ENCODE measurements at regions not wholly inside any gene's neighbourhood (a gene's known extent, or its start where the extent isn't known, plus 50 kb on each side); places are given as distances from the start of the nearest gene placed in this dataset.

DNA sequence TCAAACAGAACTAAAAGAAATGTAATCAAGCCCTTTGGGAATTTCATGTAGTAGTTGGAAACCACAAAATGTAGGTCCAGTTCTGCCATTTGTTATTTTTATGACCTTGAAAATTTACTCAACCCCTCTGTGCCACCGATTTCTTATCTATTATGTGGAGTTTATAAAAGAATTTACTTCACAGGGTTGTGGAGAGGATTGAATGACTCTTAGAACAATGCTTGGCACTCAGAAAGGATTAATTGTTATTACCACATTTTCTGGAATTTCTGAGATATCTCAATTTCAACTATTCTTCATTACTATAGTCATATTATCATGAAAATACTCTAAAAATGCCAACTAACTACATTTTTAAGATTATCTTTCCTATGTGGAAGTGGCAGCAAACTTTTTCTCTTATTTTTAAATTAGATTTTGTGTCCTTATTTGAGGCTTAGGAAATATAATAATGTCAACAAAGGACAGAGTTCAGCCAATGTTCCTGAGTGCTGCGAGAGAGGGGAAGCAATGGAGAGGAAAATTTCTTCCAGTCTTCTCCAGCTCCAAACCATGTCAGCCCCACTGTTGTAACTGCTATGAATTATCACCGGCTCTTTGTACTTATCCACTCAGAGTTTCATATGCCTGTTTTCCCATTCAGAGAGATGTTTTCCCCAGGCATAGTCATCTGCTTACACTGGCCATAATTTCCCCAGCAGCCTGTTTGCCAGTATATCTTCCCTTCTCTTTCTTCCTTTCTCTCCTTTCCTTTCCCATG lies 525.6 kb downstream of the SPATA31D1 start:
- DNase-seq: no peak

DNA sequence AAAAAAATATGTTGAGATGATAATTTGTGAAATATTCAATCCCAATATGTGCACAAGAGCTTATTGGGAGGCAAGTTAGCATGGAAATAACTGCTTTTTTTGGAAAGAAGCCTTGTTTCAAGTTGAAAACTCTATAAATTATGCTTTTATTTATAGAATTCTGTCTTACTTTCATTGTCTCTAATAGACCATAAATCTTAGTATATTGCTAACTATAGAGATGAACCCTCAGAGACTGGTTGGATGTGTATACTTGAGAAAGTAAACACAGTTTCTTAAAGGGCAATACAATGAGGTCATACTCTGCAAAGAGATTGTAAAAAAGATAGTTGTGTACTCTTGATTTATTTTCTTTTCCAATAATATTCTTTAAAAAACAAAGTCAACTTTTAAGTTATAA lies 530.3 kb downstream of the SPATA31D1 start:
- no peak for DNase-seq

DNA sequence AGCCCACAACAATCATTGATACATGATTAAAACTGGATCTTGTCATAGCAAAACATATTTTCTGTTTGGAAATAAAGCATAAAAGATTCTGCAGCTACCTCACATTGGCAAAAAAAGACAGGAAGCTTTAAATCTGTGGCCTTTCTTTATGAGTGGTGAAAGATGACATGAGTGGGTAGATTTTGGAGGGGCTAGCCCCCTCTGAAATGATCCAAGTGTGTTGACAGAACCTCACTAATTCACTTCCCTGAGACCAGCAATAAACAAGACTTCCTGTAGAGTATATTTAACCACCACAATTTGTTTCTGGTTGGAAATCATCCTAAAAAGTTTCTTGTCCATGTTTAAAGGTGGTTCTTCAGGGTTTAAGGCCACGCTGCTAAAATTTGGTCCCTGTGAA lies 530.8 kb downstream of the SPATA31D1 start:
- no peak for DNase-seq

DNA sequence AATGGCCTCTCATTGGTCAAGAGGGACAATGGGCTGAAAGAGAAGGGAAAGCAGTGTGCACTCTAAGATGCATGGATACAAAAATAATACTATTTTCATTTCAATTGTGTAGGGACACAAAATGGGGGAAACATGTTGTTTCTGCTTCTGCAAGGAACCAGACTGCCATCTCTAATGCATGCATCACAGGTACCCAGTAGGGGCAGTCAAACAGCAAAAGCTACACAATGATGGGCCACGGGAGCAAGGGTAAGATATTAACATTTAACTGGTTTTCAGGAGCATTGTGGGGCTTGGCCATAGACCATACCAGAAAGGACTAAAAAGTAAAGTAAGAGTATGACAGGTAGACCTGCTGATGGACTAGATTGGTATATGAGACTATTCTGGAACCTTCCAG lies 535.8 kb downstream of the SPATA31D1 start:
- DNase-seq: no peak

DNA sequence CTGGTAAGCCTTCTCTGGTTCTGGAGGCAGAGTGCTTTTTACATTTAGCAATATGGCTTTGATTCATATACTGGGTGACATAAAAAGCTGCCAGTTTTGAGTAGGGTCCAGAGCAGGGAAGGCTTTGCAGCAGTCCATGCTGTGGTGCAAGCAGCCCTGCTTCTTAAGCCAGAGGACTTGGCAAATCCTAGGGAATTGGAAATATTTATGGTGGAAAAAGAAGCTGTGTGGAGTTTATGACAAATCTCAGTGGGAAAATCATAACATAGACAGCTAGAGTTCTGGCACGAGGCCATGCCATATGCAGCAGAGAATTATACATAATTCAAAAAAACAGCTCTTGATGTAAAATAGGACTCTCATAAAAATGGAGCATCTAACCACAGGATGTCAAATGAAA lies 536.4 kb downstream of the RASEF start:
- peak; percentile 25 for DNase-seq

GRCh38 chr9:82531795-82532194 lies 531.1 kb downstream of the RASEF start:
- no peak for DNase-seq

DNA sequence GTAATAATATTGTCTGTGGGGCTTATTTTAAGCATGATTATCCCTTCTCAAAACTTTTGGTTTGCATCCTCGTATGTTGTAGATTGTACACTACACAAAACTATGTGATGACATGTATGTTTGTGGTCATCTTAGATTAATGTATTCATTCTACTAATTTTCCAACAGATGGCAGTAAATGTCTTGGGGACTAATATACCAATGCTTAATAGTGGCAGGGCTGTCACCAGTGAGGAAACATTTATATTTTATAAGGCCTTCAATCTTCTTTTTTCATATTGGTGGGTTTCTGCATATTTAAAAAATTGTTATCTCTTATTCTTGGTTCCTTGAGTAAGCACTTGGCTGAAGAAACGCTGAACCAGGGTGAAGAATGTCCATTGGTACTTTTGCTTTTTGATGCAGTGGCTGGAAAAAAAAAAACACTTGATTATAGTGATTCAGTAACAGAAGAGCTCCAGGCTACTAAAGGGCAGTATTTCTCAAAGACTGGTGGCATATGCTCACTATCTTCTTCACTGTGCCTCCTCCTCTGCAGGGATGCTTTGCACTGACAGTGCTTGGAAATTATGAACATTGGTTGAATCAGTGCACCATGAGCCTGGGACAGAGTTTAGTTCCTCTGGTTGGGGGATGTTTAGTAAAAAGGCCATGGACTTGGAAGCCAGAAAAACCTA lies 530.3 kb downstream of the RASEF start:
- no peak for DNase-seq

GRCh38 chr9:82535432-82535998 lies 527.4 kb downstream of the RASEF start:
- no peak for DNase-seq

DNA sequence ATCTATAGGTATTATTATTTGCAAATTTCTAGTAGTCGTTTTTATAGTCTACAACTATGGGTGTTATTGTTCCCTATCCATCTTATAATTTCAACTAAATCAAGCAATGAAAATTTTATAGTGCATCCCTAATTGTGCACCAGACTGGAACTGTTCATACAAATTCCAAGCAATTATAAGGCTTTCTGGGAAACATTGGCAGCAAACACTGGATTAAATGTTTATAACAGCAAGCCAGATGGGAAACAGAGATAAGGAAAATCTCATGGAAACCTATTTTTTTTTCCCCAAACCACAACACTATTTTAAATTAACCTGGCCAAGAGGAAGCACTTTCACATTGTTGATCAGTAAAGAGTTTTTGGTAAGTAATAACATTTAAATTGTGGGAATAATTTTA lies 524.3 kb downstream of the RASEF start:
- no peak for DNase-seq

DNA sequence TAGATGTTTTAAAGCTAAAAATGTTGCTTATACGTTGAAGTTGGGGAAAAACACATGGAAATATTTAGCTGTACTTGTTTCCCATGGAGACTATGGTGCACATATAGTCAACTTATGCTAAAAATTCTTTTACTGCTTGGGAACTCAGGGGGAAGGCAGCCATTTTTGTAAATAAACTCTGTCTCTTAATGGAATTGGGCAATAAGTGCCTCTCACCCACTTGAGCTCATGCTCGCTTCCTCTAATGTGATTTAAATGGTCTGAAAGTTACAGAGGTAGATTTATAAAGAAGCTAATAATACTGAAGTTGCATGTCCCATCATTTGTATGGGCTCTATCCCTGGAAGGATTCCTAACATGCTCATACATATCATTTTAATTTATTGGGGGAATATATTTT lies 523.8 kb downstream of the RASEF start:
- DNase-seq: no peak

DNA sequence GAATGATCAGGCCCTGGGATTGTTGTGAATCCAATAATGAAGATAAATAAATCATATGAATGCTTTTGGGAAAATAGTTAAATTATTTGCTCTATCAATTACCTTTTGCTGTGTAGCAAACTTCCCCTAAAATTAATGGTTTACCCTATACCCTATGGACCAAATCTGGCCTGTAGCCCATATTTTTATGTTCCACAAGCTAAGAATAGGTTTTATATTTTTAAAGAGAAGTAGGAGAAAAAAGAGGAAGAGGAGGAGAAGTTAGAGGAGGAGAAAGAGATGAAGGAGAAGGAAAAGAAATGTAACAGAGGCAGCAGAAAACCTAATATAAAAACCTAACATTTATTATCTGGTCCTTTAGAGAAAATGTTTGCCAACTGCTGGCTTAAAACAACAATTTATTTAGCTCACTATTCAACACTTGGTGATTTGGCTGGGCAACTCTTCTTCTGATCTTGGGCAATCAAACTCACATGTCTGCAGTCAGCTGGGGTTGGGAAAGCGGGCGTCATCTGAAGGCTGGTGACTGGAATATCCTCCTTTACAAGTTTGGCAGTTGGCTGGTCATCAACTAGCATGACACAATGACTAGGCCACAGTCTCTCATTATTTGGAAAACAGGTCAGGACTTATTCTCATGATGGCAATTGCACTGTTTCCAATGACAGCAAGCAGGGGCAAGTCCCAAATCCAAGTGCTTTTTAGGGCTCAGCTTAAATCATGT lies 522.9 kb downstream of the RASEF start:
- DNase-seq: no peak

GRCh38 chr9:82543726-82544125 lies 519.2 kb downstream of the RASEF start:
- no peak for DNase-seq

DNA sequence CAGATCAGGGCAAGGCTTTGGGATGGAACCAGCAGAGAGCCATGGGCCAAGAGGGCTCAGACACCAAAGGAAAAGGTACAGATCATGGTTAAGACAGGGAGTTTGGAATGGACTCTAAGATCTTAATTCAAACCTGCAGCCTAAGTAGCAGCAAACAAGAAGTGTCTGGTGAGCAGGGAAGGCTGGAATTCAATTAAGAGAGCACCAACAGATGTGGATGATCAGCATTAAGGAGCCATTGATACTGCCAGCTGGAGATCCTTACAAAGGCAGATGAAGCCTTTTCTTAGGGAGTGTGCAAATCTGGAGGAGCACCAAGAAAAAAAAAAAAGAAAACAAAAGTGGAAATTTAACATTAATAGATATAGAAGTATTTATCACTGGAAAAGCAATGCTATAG lies 516.8 kb downstream of the RASEF start:
- no peak for DNase-seq

- no peak for DNase-seq
Measured at GRCh38 chr9:82547995-82548394, 514.9 kb downstream of the RASEF start.

- no peak for DNase-seq
Measured at GRCh38 chr9:82549174-82549821, 513.6 kb downstream of the RASEF start.

DNA sequence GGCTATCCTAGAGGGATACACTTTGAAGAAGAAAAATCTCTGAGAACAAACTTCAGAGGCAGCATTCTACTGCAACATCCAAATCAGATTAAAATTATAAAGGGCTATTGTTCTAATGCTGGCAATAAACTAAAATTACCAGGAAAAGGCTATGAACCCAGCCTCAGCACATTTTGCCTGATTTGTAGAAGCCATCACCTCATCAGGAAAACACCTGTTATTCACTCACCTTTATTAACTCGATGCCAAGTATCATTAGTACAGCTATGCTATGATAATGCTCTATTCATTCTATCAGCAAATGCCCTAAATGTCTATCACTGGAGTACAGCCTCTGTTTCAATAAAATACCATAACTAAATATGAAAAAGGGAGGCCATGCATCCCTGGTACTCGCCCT lies 510.2 kb downstream of the RASEF start:
- no peak for DNase-seq

- DNase-seq: no peak
Measured at GRCh38 chr9:82553654-82554366, 509.1 kb downstream of the RASEF start.

GRCh38 chr9:82554381-82554780 lies 508.6 kb downstream of the RASEF start:
- no peak for DNase-seq

DNA sequence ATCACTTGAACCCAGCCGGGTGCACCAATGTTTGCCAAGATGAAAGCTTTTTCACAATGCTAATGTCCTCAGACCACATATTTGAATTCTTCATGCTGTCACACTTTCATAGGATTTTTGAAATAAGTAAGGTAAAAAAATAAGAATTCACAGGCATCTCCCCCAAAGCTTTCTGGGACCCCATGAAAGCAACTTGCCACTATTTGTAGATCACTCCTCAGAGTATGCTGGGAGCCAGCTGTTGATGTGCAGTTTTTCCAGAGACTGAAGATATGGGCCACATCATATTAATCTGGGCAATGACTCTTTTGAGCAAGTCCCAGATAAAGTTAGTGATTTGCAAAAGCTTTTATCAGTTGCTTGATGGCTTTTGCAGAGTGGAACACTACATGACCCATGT lies 507.9 kb downstream of the RASEF start:
- DNase-seq: no peak

GRCh38 chr9:82555431-82556051 lies 507.4 kb downstream of the RASEF start:
- DNase-seq: peak; percentile 35

DNA sequence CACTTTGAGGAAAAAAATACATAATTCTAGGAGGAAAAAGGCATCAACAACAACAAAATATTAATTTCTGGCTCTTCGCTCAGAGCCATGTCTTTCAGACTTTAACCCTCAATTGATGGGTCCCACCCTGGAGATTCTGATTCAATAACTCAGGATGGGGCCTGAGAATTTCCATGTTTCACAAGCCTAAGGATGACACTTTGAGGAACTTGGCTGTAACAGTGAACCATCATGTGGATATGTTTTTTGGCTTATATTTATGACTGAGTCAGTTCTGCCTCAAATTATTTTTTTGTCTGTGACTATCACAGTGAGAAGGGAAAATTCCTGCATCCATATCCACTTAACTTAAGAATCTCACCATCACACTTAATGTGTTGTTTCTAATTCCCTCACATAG lies 504.6 kb downstream of the RASEF start:
- DNase-seq: no peak
